PC-3 (cell line): ENCODE measurements at regions not wholly inside any gene's neighbourhood (a gene's known extent, or its start where the extent isn't known, plus 50 kb on each side); places are given as distances from the start of the nearest gene placed in this dataset.

Experiments used
- ATAC-seq: fragments of 200-7000 bp; cut with Tn5 transposase; 2 replicates; pipeline ENCODE4 v1.9.1; 2020; ENCODE audit warnings: mild to moderate bottlenecking, moderate library complexity
- BruUV-seq: library from RNA; stranded (reverse); fragments of 400-500 nt; replicated peaks from 2 replicates; lab custom pipeline; 2021; lab: Mats Ljungman, UMichigan
- CTCF ChIA-PET: fragments of 300-600 bp; sonication (Branson Sonifier 250); formaldehyde crosslinking; loops from one replicate; lab custom pipeline; 2022; ENCODE audit warnings: antibody characterized with exemption; lab: Charles Lee
- POLR2A ChIA-PET: fragments of 300-600 bp; sonication (Branson Sonifier 250); formaldehyde crosslinking; loops from one replicate; lab custom pipeline; 2022; ENCODE audit warnings: antibody characterized with exemption; ENCODE audit not compliant: unreplicated experiment; lab: Charles Lee
- DNase-seq: peaks from one replicate; pipeline ENCODE4 v3.0.0-alpha.2; 2015
- H2AFZ ChIP-seq: fragments of 300-600 bp; sonication (generic); 2 replicates; pipeline ENCODE4 v1.6.0; 2016; ENCODE audit warnings: antibody characterized with exemption, low read length
- H3F3A ChIP-seq: fragments of 300-600 bp; sonication (generic); one replicate; pipeline ENCODE4 v1.6.0; 2017; ENCODE audit warnings: antibody characterized with exemption, low read length, control low read depth, mild to moderate bottlenecking; ENCODE audit not compliant: unreplicated experiment
- H3K27ac ChIP-seq: fragments of 300-600 bp; sonication (generic); 2 replicates; pipeline ENCODE4 v1.5.1; 2016; ENCODE audit warnings: mild to moderate bottlenecking, low read length
- H3K27me3 ChIP-seq: fragments of 300-600 bp; sonication (generic); 2 replicates; pipeline ENCODE4 v1.6.1; 2016; ENCODE audit warnings: low read length, mixed read lengths
- H3K36me3 ChIP-seq: fragments of 300-600 bp; sonication (generic); 2 replicates; pipeline ENCODE4 v1.6.1; 2016; ENCODE audit warnings: low read depth, mixed run types, low read length, mixed read lengths
- H3K4me1 ChIP-seq: fragments of 300-600 bp; sonication (generic); 2 replicates; pipeline ENCODE4 v1.5.1; 2016; ENCODE audit warnings: low read length; ENCODE audit not compliant: insufficient read depth
- H3K4me2 ChIP-seq: fragments of 300-600 bp; sonication (generic); 2 replicates; pipeline ENCODE4 v1.6.0; 2016; ENCODE audit warnings: low read length
- H3K4me3 ChIP-seq: fragments of 300-600 bp; sonication (generic); 2 replicates; pipeline ENCODE4 v1.5.1; 2016; ENCODE audit warnings: mild to moderate bottlenecking, low read length, mixed read lengths
- H3K79me2 ChIP-seq: fragments of 300-600 bp; sonication (generic); 2 replicates; pipeline ENCODE4 v1.6.1; 2017; ENCODE audit warnings: low read length, mixed read lengths
- H3K9ac ChIP-seq: fragments of 300-600 bp; sonication (generic); 2 replicates; pipeline ENCODE4 v1.6.0; 2016; ENCODE audit warnings: mild to moderate bottlenecking, low read length
- H3K9me2 ChIP-seq: fragments of 300-600 bp; sonication (generic); replicated peaks from 2 replicates; pipeline ENCODE4 v1.6.1; 2016; ENCODE audit warnings: mixed run types, low read length, mixed read lengths
- H3K9me3 ChIP-seq: fragments of 300-600 bp; sonication (generic); 2 replicates; pipeline ENCODE4 v1.6.1; 2016; ENCODE audit warnings: low read length, mixed read lengths
- H4K20me1 ChIP-seq: fragments of 300-600 bp; sonication (generic); 2 replicates; pipeline ENCODE4 v1.6.1; 2016; ENCODE audit warnings: low read length, mixed read lengths
- CTCF ChIP-seq: fragments of 300-600 bp; sonication (generic); conservative IDR thresholded peaks from 2 replicates; pipeline ENCODE4 v1.5.1; 2017; ENCODE audit warnings: antibody characterized with exemption, low read depth, mild to moderate bottlenecking, low read length
- EZH2 ChIP-seq: fragments of 300-600 bp; sonication (generic); IDR thresholded peaks from one replicate; pipeline ENCODE4 v1.6.1; 2017; ENCODE audit warnings: antibody characterized with exemption, mild to moderate bottlenecking, low read length; ENCODE audit not compliant: unreplicated experiment
- EZH2phosphoT487 ChIP-seq: fragments of 300-600 bp; sonication (generic); IDR thresholded peaks from 2 replicates; pipeline ENCODE4 v1.6.1; 2018; ENCODE audit warnings: mild to moderate bottlenecking, antibody characterized with exemption, low read length, borderline replicate concordance
- intact Hi-C: fragments of 100-400 bp; cut with micrococcal nuclease; formaldehyde crosslinking; loops from 2 replicates; pipeline ENCODE4 v1.9.0; 2023

- Histone ChIP-seq H3K27me3 (peaks cover 17% of the 10 kb centered on the region; the same call in 1 of the 2 replicates), H3K4me2 (no peak overlapping the region), H4K20me1 (no peaks in the 10 kb centered on the region), H2AFZ (no peak overlapping the region), H3K36me3 (no peaks in the 10 kb centered on the region), H3K79me2 (no peaks in the 10 kb centered on the region), H3K9me2 (no peaks in the 10 kb centered on the region), H3K9ac (no peak overlapping the region), H3K27ac (no peak overlapping the region), H3K9me3 (no peaks in the 10 kb centered on the region), H3K4me3 (no peak overlapping the region), H3K4me1 (no peaks in the 10 kb centered on the region), H3F3A (no peaks in the 10 kb centered on the region)
- intact Hi-C loops: no loop called here
- TF ChIP-seq EZH2phosphoT487 (no peak), EZH2 (no peak), CTCF (no peak)
- CTCF ChIA-PET: interaction anchor here (0.6 kb wide), 1 partner anchor 136 kb away, joined by 3 read pairs; no protein-coding TSS in a partner anchor
- POLR2A ChIA-PET: interaction anchor here (0.7 kb wide), 1 partner anchor 375 kb away, joined by 26 read pairs; no protein-coding TSS in a partner anchor
- BruUV-seq: no TSS peak
- no peak for ATAC-seq
- no peak for DNase-seq
These were observed 176.1 kb downstream of the SH3BP4 start for GRCh38 chr2:235127931-235128330.

- Histone ChIP-seq H3K9ac (no peak overlapping the region), H3K36me3 (no peaks in the 10 kb centered on the region), H3K79me2 (no peaks in the 10 kb centered on the region), H3K9me2 (no peaks in the 10 kb centered on the region), H3K27me3 (peaks cover 9% of the 10 kb centered on the region; the same call in 1 of the 2 replicates), H3K4me1 (no peaks in the 10 kb centered on the region), H3K4me2 (no peak overlapping the region), H4K20me1 (no peaks in the 10 kb centered on the region), H3K4me3 (no peak overlapping the region), H3K9me3 (no peaks in the 10 kb centered on the region), H2AFZ (no peak overlapping the region), H3F3A (no peaks in the 10 kb centered on the region), H3K27ac (no peak overlapping the region)
- POLR2A ChIA-PET: no interaction called here
- ATAC-seq (no peak), DNase-seq (no peak)
- TF ChIP-seq EZH2phosphoT487: no peak
- TF ChIP-seq CTCF: no peak
- TF ChIP-seq EZH2: no peak
- no TSS peak for BruUV-seq
- CTCF ChIA-PET: interaction anchor here (0.5 to 1.0 kb wide), 3 partner anchors 289 to 653 kb away, joined by 3 to 4 read pairs (median 3); no protein-coding TSS in a partner anchor
- intact Hi-C loops: no loop called here
These were observed 178.0 kb downstream of the SH3BP4 start for GRCh38 chr2:235129850-235130249.
